NB4 (cell line): ENCODE measurements at regions not wholly inside any gene's neighbourhood (a gene's known extent, or its start where the extent isn't known, plus 50 kb on each side); places are given as distances from the start of the nearest gene placed in this dataset.

Experiments used
- DNase-seq: peaks from one replicate; pipeline ENCODE4 v3.0.0; 2010; ENCODE audit warnings: low read depth
- H3K4me3 ChIP-seq: one replicate; pipeline ENCODE4 v1.5.1; 2011; ENCODE audit warnings: mild to moderate bottlenecking, low read depth, low read length, moderate library complexity
- CTCF ChIP-seq: IDR thresholded peaks from one replicate; pipeline ENCODE4 v1.5.1; 2012; ENCODE audit warnings: low read depth, low read length
- MAX ChIP-seq: IDR thresholded peaks from 2 replicates; pipeline ENCODE4 v1.6.1; 2011; ENCODE audit warnings: low read depth, low read length
- MYC ChIP-seq: IDR thresholded peaks from 2 replicates; pipeline ENCODE4 v1.6.1; 2011; ENCODE audit warnings: low read depth, low read length
- POLR2A ChIP-seq: IDR thresholded peaks from 2 replicates; pipeline ENCODE4 v1.6.1; 2011; ENCODE audit warnings: mild to moderate bottlenecking; ENCODE audit not compliant: insufficient read length; ENCODE audit errors: extremely low read depth

- no peak overlapping the region for H3K4me3 ChIP-seq
- TF ChIP-seq MYC (no peak), CTCF (no peak), MAX (no peak), POLR2A (no peak)
- peak; percentile 70 for DNase-seq
Observed at GRCh38 chr7:14047709-14048399, 58.4 kb upstream of the ETV1 start.

- no peak overlapping the region for H3K4me3 ChIP-seq
- no peak for DNase-seq
Observed at GRCh38 chr7:14045651-14046050, 56.2 kb upstream of the ETV1 start.

GRCh38 chr7:14040528-14040927 lies 51.1 kb upstream of the ETV1 start:
- DNase-seq, result no peak
- no peak overlapping the region for H3K4me3 ChIP-seq
- TF ChIP-seq MYC, result no peak
- no peak for TF ChIP-seq CTCF
- no peak for TF ChIP-seq MAX
- no peak for TF ChIP-seq POLR2A

More at GRCh38 chr7:14045651-14046050, 56.2 kb upstream of the ETV1 start:
- no peak for TF ChIP-seq POLR2A
- no peak for TF ChIP-seq MAX
- no peak for TF ChIP-seq MYC
- TF ChIP-seq CTCF, result no peak
